HUDEP-2 (cell line): ENCODE measurements at regions not wholly inside any gene's neighbourhood (a gene's known extent, or its start where the extent isn't known, plus 50 kb on each side); places are given as distances from the start of the nearest gene placed in this dataset.
A peak's percentile ranks its signal among the peaks of the same experiment; 100 is the strongest.

ENCODE experiments used
- DNase-seq, 76 experiments: peaks; one replicate each; lab custom pipeline; 2025; ENCODE audit not compliant: unreplicated experiment in 76 of 76; lab: John Stamatoyannopoulos, UW

GRCh38 chr13:108156749-108157148, 58.6 kb downstream of the LIG4 start:
- no peak for DNase-seq

- peak in 17 of 76 experiments; percentile 1 to 20 (median 4) for DNase-seq
Measured at GRCh38 chr13:108155185-108156106, 59.9 kb downstream of the LIG4 start.

GRCh38 chr13:108154421-108154858, 60.9 kb downstream of the LIG4 start:
- no peak for DNase-seq

- DNase-seq = no peak
Measured at GRCh38 chr13:108146642-108147041, 68.7 kb downstream of the LIG4 start.

GRCh38 chr13:108142702-108143436, 72.5 kb downstream of the LIG4 start:
- no peak for DNase-seq

- DNase-seq = no peak
Measured at GRCh38 chr13:108137176-108137575, 78.2 kb downstream of the LIG4 start.

- DNase-seq = no peak
Measured at GRCh38 chr13:108127406-108127805, 87.9 kb downstream of the LIG4 start.

- DNase-seq = no peak
Measured at GRCh38 chr13:108126056-108126455, 89.3 kb downstream of the LIG4 start.

GRCh38 chr13:108121406-108121805, 93.9 kb downstream of the LIG4 start:
- no peak for DNase-seq

- no peak for DNase-seq
Measured at GRCh38 chr13:108120856-108121255, 94.5 kb downstream of the LIG4 start.

- DNase-seq = no peak
Measured at GRCh38 chr13:108120302-108120701, 95.0 kb downstream of the LIG4 start.

GRCh38 chr13:108115738-108116137, 99.6 kb downstream of the LIG4 start:
- DNase-seq = peak in 1 of 76 experiments; percentile 0

- no peak for DNase-seq
Measured at GRCh38 chr13:108113407-108113806, 101.9 kb downstream of the LIG4 start.

GRCh38 chr13:108104736-108105135, 110.6 kb downstream of the LIG4 start:
- DNase-seq = no peak

- no peak for DNase-seq
Measured at GRCh38 chr13:108102771-108103170, 112.6 kb downstream of the LIG4 start.

- no peak for DNase-seq
Measured at GRCh38 chr13:108096301-108096915, 118.9 kb downstream of the LIG4 start.

- no peak for DNase-seq
Measured at GRCh38 chr13:108095036-108095435, 120.3 kb downstream of the LIG4 start.

GRCh38 chr13:108093616-108094015, 121.7 kb downstream of the LIG4 start:
- DNase-seq = no peak

GRCh38 chr13:108087810-108088209, 127.5 kb downstream of the LIG4 start:
- DNase-seq = no peak

GRCh38 chr13:108086678-108087077, 128.7 kb downstream of the LIG4 start:
- peak in 1 of 76 experiments; percentile 0 for DNase-seq

GRCh38 chr13:108084840-108085239, 130.5 kb downstream of the LIG4 start:
- DNase-seq = no peak
